ENCODE measurements at regions not wholly inside any gene's neighbourhood (a gene's known extent, or its start where the extent isn't known, plus 50 kb on each side); places are given as distances from the start of the nearest gene placed in this dataset.

- BruUV-seq (replicated peaks): no TSS peak
- no peak for DNase-seq (ENCODE audit: low spot score)
- POLR2A ChIA-PET: no interaction called here
- H3K4me3 ChIP-seq (ENCODE audit: low read depth, low read length, poor library complexity, severe bottlenecking): no peak overlapping the region
- intact Hi-C loops (cut with micrococcal nuclease; ENCODE audit: unreplicated experiment): no loop called here
- no peak overlapping the region for H2AFZ ChIP-seq (ENCODE audit: low read length)
- H3K4me2 ChIP-seq (ENCODE audit: low read length): no peak overlapping the region
- H3K4me1 ChIP-seq (ENCODE audit: insufficient read depth, low read length, poor library complexity, severe bottlenecking): no peaks in the 10 kb centered on the region
- H3K36me3 ChIP-seq (ENCODE audit: insufficient read depth, low read length): no peaks in the 10 kb centered on the region
- CTCF ChIA-PET (ENCODE audit: unreplicated experiment): no interaction called here
- H4K20me1 ChIP-seq (ENCODE audit: insufficient read depth, low read length): no peaks in the 10 kb centered on the region
- no peaks in the 10 kb centered on the region for H3K79me2 ChIP-seq (ENCODE audit: insufficient read depth, low read depth, low read length)
- H3K9me3 ChIP-seq (ENCODE audit: low read length): no peaks in the 10 kb centered on the region
- H3K27ac ChIP-seq (ENCODE audit: low read depth, low read length, poor library complexity, severe bottlenecking): no peak overlapping the region
- TF ChIP-seq EZH2phosphoT487 (IDR thresholded peaks at IDR 0.05; ENCODE audit: borderline replicate concordance, low read depth, low read length) (no peak), CTCF (conservative IDR thresholded peaks at IDR 0.05; ENCODE audit: low read length) (no peak)
- H3K9me2 ChIP-seq (ENCODE audit: insufficient read depth, low read length): no peaks in the 10 kb centered on the region; the same call in 1 of the 2 replicates
These were observed 105.7 kb downstream of the EDN1 start for GRCh38 chr6:12395898-12396297.

DNA sequence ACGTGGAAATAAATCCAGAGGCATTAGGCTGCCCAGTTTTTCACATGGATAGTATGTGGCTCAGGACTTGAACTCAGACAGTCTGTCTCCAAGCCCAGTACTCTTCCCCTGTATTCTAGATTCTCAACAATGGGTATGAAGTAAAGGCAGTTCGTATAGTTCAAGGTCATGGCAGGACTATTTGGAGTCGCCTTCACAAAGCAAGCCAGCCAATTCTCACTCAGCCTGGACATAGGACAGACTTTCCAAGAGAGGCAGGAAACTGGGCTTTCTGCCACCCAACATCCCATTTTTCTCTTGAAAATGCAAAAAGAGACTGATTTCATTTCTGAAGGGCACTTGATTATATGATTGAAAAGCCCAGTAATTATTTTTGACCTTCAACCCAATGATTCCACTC, 111.0 kb downstream of the EDN1 start:
- Histone ChIP-seq H4K20me1 (ENCODE audit: insufficient read depth, low read length) (no peaks in the 10 kb centered on the region), H3K9me2 (ENCODE audit: insufficient read depth, low read length) (no peaks in the 10 kb centered on the region), H3K27ac (ENCODE audit: low read depth, low read length, poor library complexity, severe bottlenecking) (no peak overlapping the region), H2AFZ (ENCODE audit: low read length) (no peak overlapping the region), H3K4me1 (ENCODE audit: insufficient read depth, low read length, poor library complexity, severe bottlenecking) (no peaks in the 10 kb centered on the region), H3K79me2 (ENCODE audit: insufficient read depth, low read depth, low read length) (no peaks in the 10 kb centered on the region), H3K4me2 (ENCODE audit: low read length) (no peak overlapping the region), H3K4me3 (ENCODE audit: low read depth, low read length, poor library complexity, severe bottlenecking) (no peak overlapping the region), H3K9me3 (ENCODE audit: low read length) (no peaks in the 10 kb centered on the region), H3K36me3 (ENCODE audit: insufficient read depth, low read length) (no peaks in the 10 kb centered on the region)
- POLR2A ChIA-PET: no interaction called here
- BruUV-seq (replicated peaks): no TSS peak
- intact Hi-C loops (cut with micrococcal nuclease; ENCODE audit: unreplicated experiment): no loop called here
- CTCF ChIA-PET (ENCODE audit: unreplicated experiment): no interaction called here
- TF ChIP-seq CTCF (conservative IDR thresholded peaks at IDR 0.05; ENCODE audit: low read length) (no peak), EZH2phosphoT487 (IDR thresholded peaks at IDR 0.05; ENCODE audit: borderline replicate concordance, low read depth, low read length) (no peak)
- no peak for DNase-seq (ENCODE audit: low spot score)

DNA sequence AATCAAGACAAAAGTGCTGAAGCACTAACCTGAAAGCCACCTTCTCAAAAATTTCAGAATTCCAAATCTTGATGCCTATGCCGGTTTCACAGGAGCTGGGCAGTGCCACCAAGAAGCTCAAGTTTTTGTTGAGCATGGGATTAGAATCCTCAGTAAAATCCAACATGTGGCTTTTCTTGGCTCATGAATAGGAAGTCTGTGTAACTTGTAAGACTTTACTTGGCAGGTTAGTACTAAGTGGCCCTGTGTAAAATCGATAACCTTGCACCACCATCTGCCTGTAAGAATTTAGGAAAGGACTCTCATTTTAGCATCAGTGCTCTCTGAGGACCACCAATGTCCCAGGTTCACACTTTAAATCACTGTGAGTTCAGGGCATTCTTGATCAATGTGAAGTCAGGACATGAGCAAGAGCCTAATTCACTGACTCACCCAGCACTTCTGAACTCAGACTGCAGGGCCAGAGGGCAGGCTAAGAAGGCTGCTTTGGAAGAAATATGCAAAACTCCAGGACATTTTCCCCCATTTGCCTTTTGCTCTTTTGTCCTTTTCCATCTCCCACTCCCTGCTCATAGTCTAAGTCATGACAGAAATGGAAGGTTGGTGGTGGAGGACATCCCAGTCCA, 113.2 kb downstream of the EDN1 start:
- Histone ChIP-seq H3K4me2 (ENCODE audit: low read length) (no peak overlapping the region), H3K9me3 (ENCODE audit: low read length) (no peaks in the 10 kb centered on the region), H3K4me3 (ENCODE audit: low read depth, low read length, poor library complexity, severe bottlenecking) (no peak overlapping the region), H3K79me2 (ENCODE audit: insufficient read depth, low read depth, low read length) (no peaks in the 10 kb centered on the region), H2AFZ (ENCODE audit: low read length) (no peak overlapping the region), H3K4me1 (ENCODE audit: insufficient read depth, low read length, poor library complexity, severe bottlenecking) (no peaks in the 10 kb centered on the region), H4K20me1 (ENCODE audit: insufficient read depth, low read length) (no peaks in the 10 kb centered on the region), H3K27ac (ENCODE audit: low read depth, low read length, poor library complexity, severe bottlenecking) (no peak overlapping the region), H3K36me3 (ENCODE audit: insufficient read depth, low read length) (no peaks in the 10 kb centered on the region), H3K9me2 (ENCODE audit: insufficient read depth, low read length) (no peaks in the 10 kb centered on the region)
- TF ChIP-seq EZH2phosphoT487 (IDR thresholded peaks at IDR 0.05; ENCODE audit: borderline replicate concordance, low read depth, low read length): no peak
- intact Hi-C loops (cut with micrococcal nuclease; ENCODE audit: unreplicated experiment): no loop called here
- no peak for DNase-seq (ENCODE audit: low spot score)
- CTCF ChIA-PET (ENCODE audit: unreplicated experiment): no interaction called here
- BruUV-seq (replicated peaks): no TSS peak
- POLR2A ChIA-PET: no interaction called here

Data from OCI-LY7 (cell line).